Sigmoid colon (tissue), 3 donors: ENCODE measurements at regions not wholly inside any gene's neighbourhood (a gene's known extent, or its start where the extent isn't known, plus 50 kb on each side); places are given as distances from the start of the nearest gene placed in this dataset.

Experiments
- POLR2A ChIP-seq, 2 donors: fragments of 450-650 bp; IDR thresholded peaks; one replicate each; pipeline ENCODE4 v1.6.1; 2016; ENCODE audit warnings: antibody characterized with exemption in 2 of 2, mild to moderate bottlenecking in 2 of 2, moderate library complexity in 2 of 2
- TF ChIP-seq, protein P1 (sequence below), 4 experiments: fragments of 450-650 bp in 3 of 4; fragments of 200-600 bp in 1 of 4; IDR thresholded peaks; one replicate each; pipeline ENCODE4 v1.5.1; 2016 to 2019; ENCODE audit warnings: antibody characterized with exemption in 4 of 4, mild to moderate bottlenecking in 3 of 4, moderate library complexity in 2 of 4

GRCh38 chr18:50507120-50507590, 52.7 kb upstream of the MAPK4 start:
- TF ChIP-seq, protein P1, sequence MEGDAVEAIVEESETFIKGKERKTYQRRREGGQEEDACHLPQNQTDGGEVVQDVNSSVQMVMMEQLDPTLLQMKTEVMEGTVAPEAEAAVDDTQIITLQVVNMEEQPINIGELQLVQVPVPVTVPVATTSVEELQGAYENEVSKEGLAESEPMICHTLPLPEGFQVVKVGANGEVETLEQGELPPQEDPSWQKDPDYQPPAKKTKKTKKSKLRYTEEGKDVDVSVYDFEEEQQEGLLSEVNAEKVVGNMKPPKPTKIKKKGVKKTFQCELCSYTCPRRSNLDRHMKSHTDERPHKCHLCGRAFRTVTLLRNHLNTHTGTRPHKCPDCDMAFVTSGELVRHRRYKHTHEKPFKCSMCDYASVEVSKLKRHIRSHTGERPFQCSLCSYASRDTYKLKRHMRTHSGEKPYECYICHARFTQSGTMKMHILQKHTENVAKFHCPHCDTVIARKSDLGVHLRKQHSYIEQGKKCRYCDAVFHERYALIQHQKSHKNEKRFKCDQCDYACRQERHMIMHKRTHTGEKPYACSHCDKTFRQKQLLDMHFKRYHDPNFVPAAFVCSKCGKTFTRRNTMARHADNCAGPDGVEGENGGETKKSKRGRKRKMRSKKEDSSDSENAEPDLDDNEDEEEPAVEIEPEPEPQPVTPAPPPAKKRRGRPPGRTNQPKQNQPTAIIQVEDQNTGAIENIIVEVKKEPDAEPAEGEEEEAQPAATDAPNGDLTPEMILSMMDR (IDR thresholded peaks at IDR 0.05): peak in 3 of 4 experiments; percentile 52 to 70 (median 68)
- TF ChIP-seq POLR2A (IDR thresholded peaks at IDR 0.05): no peak
